ENCODE measurements at regions not wholly inside any gene's neighbourhood (a gene's known extent, or its start where the extent isn't known, plus 50 kb on each side); places are given as distances from the start of the nearest gene placed in this dataset.

- BruUV-seq (replicated peaks) = no TSS peak
- in situ Hi-C loops (cut with MboI) = no loop called here
- Histone ChIP-seq H4K20me1 (replicated peaks; ENCODE audit: control insufficient read depth, insufficient read depth, low read length) (no peaks in the 10 kb centered on the region), H3K9ac (ENCODE audit: insufficient read depth in 1 of 2, low read depth in 2 of 2, low read length in 2 of 2) (no peak overlapping the region), H3K4me3 (no peak overlapping the region), H3K4me1 (replicated peaks in 1 of 2; ENCODE audit: control insufficient read depth in 2 of 2, insufficient read depth in 2 of 2, low read length in 2 of 2) (no peaks in the 10 kb centered on the region), H3K9me3 (replicated peaks; ENCODE audit: control insufficient read depth, insufficient read depth, low read depth, low read length) (no peaks in the 10 kb centered on the region), H3K9me1 (ENCODE audit: control insufficient read depth, insufficient read depth, low read length) (no peaks in the 10 kb centered on the region), H3K27me3 (ENCODE audit: control insufficient read depth in 2 of 2, insufficient read depth in 2 of 2, low read length in 2 of 2) (no peaks in the 10 kb centered on the region), H3K79me2 (ENCODE audit: control insufficient read depth, insufficient read depth, low read length) (no peaks in the 10 kb centered on the region), H2AFZ (ENCODE audit: low read depth, low read length) (no peak overlapping the region), H3K27ac (ENCODE audit: extremely low read depth, low read depth, low read length) (no peak overlapping the region), H3K4me2 (ENCODE audit: insufficient read depth, low read length) (no peak overlapping the region), H3K36me3 (ENCODE audit: control insufficient read depth, insufficient read depth, low read length) (no peaks in the 10 kb centered on the region)
- ChIA-PET CTCF (ENCODE audit: low intra/inter-chr PET ratio) (no interaction called here), POLR2A (no interaction called here)
- intact Hi-C loops (cut with micrococcal nuclease) = no loop called here
- no peak for ATAC-seq
- DNase-seq (ENCODE audit: extremely low read depth in 1 of 4, low spot score in 3 of 4) = no peak
- TF ChIP-seq, protein P1, sequence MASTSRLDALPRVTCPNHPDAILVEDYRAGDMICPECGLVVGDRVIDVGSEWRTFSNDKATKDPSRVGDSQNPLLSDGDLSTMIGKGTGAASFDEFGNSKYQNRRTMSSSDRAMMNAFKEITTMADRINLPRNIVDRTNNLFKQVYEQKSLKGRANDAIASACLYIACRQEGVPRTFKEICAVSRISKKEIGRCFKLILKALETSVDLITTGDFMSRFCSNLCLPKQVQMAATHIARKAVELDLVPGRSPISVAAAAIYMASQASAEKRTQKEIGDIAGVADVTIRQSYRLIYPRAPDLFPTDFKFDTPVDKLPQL (IDR thresholded peaks at IDR 0.05; ENCODE audit: extremely low read depth, insufficient read length) = no peak
- no peak for TF ChIP-seq ZNF165 (CRISPR knock-in tag; IDR thresholded peaks at IDR 0.05; ENCODE audit: borderline replicate concordance)
- no peak for TF ChIP-seq SMAD1 (IDR thresholded peaks at IDR 0.05; ENCODE audit: low read depth, low read length, partially characterized antibody)
- TF ChIP-seq KLF1 (tag; IDR thresholded peaks at IDR 0.05) = no peak
- TF ChIP-seq GATAD2A (IDR thresholded peaks at IDR 0.05) = no peak
- no peak for TF ChIP-seq ZNF133 (CRISPR knock-in tag; IDR thresholded peaks at IDR 0.05)
- TF ChIP-seq, protein P2, sequence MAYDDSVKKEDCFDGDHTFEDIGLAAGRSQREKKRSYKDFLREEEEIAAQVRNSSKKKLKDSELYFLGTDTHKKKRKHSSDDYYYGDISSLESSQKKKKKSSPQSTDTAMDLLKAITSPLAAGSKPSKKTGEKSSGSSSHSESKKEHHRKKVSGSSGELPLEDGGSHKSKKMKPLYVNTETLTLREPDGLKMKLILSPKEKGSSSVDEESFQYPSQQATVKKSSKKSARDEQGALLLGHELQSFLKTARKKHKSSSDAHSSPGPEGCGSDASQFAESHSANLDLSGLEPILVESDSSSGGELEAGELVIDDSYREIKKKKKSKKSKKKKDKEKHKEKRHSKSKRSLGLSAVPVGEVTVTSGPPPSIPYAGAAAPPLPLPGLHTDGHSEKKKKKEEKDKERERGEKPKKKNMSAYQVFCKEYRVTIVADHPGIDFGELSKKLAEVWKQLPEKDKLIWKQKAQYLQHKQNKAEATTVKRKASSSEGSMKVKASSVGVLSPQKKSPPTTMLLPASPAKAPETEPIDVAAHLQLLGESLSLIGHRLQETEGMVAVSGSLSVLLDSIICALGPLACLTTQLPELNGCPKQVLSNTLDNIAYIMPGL (CRISPR knock-in tag; IDR thresholded peaks at IDR 0.05) = no peak
- TF ChIP-seq STAG1 (CRISPR knock-in tag; IDR thresholded peaks at IDR 0.05; ENCODE audit: borderline replicate concordance) = no peak
- TF ChIP-seq FUS (optimal IDR thresholded peaks at IDR 0.05; ENCODE audit: low read depth, low read length) = no peak
- TF ChIP-seq BMI1 (IDR thresholded peaks at IDR 0.05; ENCODE audit: low read length) = no peak
- TF ChIP-seq ZBTB17 (CRISPR knock-in tag; IDR thresholded peaks at IDR 0.05) = no peak
- TF ChIP-seq ZEB2 (IDR thresholded peaks at IDR 0.05) = no peak
- TF ChIP-seq, protein P3, sequence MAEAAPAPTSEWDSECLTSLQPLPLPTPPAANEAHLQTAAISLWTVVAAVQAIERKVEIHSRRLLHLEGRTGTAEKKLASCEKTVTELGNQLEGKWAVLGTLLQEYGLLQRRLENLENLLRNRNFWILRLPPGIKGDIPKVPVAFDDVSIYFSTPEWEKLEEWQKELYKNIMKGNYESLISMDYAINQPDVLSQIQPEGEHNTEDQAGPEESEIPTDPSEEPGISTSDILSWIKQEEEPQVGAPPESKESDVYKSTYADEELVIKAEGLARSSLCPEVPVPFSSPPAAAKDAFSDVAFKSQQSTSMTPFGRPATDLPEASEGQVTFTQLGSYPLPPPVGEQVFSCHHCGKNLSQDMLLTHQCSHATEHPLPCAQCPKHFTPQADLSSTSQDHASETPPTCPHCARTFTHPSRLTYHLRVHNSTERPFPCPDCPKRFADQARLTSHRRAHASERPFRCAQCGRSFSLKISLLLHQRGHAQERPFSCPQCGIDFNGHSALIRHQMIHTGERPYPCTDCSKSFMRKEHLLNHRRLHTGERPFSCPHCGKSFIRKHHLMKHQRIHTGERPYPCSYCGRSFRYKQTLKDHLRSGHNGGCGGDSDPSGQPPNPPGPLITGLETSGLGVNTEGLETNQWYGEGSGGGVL (CRISPR knock-in tag; IDR thresholded peaks at IDR 0.05) = no peak
- no peak for TF ChIP-seq ZNF277 (CRISPR knock-in tag; IDR thresholded peaks at IDR 0.05; ENCODE audit: borderline replicate concordance)
- no peak for TF ChIP-seq FOXJ3 (CRISPR knock-in tag; IDR thresholded peaks at IDR 0.05)
- TF ChIP-seq XRCC3 (IDR thresholded peaks at IDR 0.05) = no peak
- no peak for TF ChIP-seq ZC3H4 (CRISPR knock-in tag; IDR thresholded peaks at IDR 0.05; ENCODE audit: borderline replicate concordance)
- TF ChIP-seq BCL6 (CRISPR knock-in tag; IDR thresholded peaks at IDR 0.05) = no peak
- no peak for TF ChIP-seq CREM (IDR thresholded peaks at IDR 0.05; ENCODE audit: low read depth)
- WGBS (ENCODE audit: insufficient coverage, low coverage, missing lambda C conversion rate) = 0% methylated on average over 1 of the region's 2 CpGs
- no peak for FAIRE-seq
These were observed 104.8 kb downstream of the ACTRT1 start for GRCh38 chrX:127947450-127947849.
